ENCODE measurements at regions not wholly inside any gene's neighbourhood (a gene's known extent, or its start where the extent isn't known, plus 50 kb on each side); places are given as distances from the start of the nearest gene placed in this dataset.

DNA sequence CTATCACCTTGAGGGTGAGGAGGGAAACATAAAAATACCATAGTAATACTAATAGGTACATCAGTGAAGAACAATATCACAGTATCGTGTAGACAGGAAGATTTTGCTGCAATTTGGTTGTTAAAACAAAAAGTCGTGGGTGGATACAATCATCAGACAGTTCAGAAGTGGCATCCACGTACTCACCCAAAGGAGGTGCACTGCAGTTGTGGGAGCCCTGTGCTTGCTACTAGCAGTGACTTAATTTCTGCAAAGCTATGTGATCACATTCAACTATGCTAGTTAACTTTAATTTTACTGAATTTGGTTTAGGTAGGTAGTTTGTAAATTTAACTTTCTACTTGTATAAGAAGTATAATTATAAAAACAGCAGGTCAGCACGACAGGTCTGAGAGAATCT is 188.2 kb upstream of the SGK1 start (continued):
- no peak for TF ChIP-seq TOX (CRISPR knock-in tag; IDR thresholded peaks at IDR 0.05; ENCODE audit: borderline replicate concordance)
- TF ChIP-seq PPARA (CRISPR knock-in tag; IDR thresholded peaks at IDR 0.05; ENCODE audit: borderline replicate concordance), result no peak
- TF ChIP-seq TCF4 (CRISPR knock-in tag; IDR thresholded peaks at IDR 0.05; ENCODE audit: borderline replicate concordance), result no peak

- no peak for ATAC-seq
- no peak for TF ChIP-seq GLIS3 (CRISPR knock-in tag; IDR thresholded peaks at IDR 0.05)
- no peak for TF ChIP-seq BACH2 (CRISPR knock-in tag; IDR thresholded peaks at IDR 0.05; ENCODE audit: borderline replicate concordance)
- no peak for TF ChIP-seq ISL1 (CRISPR knock-in tag; IDR thresholded peaks at IDR 0.05)
- TF ChIP-seq TCF4 (CRISPR knock-in tag; IDR thresholded peaks at IDR 0.05; ENCODE audit: borderline replicate concordance), result no peak
- TF ChIP-seq POU6F1 (CRISPR knock-in tag; IDR thresholded peaks at IDR 0.05; ENCODE audit: borderline replicate concordance, low read depth), result no peak
Observed at GRCh38 chr6:134503585-134504281, 185.8 kb upstream of the SGK1 start.

DNA sequence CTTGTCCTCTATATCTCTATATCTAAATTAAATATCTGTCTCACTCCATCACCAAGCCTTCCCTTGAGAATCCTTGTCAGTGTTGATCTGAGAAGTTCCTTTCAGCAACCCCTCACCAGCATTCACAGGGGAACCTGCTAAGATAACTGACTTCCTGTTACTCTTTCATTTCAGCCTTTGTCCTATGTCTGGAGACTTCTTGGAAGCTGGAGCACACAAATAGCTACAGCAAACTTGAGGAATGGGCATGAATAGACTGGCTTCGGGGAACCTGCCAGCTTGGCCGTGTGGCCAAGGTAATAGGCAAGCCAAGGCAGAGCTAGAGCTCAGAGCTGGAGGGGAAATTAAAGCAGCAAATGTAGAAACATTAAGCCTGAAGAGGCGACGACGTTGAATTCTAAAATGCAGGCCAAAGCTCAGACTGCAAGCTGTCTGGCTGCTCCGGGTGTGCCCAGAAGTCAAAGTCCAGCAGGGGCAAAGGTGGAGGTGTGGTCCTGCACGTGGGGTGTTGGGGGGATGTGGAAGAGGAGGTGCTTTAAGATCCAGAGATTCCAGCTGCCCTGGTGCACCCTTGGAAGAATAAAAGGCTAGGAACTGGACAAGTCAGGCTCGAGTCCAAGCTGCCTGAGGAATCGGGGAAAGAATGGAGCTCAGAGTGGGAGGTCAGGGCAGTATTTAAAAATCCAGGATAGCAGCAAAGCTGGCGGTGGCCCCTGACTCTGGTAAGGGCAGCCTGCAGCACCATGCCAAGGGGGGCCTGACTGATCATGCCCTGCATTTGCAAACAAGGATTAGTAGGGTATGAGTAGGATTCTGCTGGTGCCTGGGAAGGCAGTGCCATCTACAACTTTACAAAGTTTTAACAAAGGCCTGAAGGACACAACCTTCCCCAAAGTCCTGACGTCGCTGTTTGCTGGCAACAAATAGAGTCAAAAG is 185.0 kb upstream of the SGK1 start:
- TF ChIP-seq OSR1 (CRISPR knock-in tag; IDR thresholded peaks at IDR 0.05), result no peak
- TF ChIP-seq, protein P1, sequence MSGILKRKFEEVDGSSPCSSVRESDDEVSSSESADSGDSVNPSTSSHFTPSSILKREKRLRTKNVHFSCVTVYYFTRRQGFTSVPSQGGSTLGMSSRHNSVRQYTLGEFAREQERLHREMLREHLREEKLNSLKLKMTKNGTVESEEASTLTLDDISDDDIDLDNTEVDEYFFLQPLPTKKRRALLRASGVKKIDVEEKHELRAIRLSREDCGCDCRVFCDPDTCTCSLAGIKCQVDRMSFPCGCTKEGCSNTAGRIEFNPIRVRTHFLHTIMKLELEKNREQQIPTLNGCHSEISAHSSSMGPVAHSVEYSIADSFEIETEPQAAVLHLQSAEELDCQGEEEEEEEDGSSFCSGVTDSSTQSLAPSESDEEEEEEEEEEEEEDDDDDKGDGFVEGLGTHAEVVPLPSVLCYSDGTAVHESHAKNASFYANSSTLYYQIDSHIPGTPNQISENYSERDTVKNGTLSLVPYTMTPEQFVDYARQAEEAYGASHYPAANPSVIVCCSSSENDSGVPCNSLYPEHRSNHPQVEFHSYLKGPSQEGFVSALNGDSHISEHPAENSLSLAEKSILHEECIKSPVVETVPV (CRISPR knock-in tag; IDR thresholded peaks at IDR 0.05), result no peak
- TF ChIP-seq ARNTL (CRISPR knock-in tag; IDR thresholded peaks at IDR 0.05; ENCODE audit: borderline replicate concordance, low read depth), result no peak
- TF ChIP-seq ZNF565 (CRISPR knock-in tag; conservative IDR thresholded peaks at IDR 0.05; ENCODE audit: low read depth), result no peak
- no peak for TF ChIP-seq ESRRG (CRISPR knock-in tag; IDR thresholded peaks at IDR 0.05)
- TF ChIP-seq PPARA (CRISPR knock-in tag; IDR thresholded peaks at IDR 0.05; ENCODE audit: borderline replicate concordance), result no peak
- no peak for TF ChIP-seq ISL1 (CRISPR knock-in tag; IDR thresholded peaks at IDR 0.05)
- TF ChIP-seq ZC3H10 (CRISPR knock-in tag; IDR thresholded peaks at IDR 0.05), result no peak
- no peak for TF ChIP-seq BACH2 (CRISPR knock-in tag; IDR thresholded peaks at IDR 0.05; ENCODE audit: borderline replicate concordance)
- TF ChIP-seq, protein P2, sequence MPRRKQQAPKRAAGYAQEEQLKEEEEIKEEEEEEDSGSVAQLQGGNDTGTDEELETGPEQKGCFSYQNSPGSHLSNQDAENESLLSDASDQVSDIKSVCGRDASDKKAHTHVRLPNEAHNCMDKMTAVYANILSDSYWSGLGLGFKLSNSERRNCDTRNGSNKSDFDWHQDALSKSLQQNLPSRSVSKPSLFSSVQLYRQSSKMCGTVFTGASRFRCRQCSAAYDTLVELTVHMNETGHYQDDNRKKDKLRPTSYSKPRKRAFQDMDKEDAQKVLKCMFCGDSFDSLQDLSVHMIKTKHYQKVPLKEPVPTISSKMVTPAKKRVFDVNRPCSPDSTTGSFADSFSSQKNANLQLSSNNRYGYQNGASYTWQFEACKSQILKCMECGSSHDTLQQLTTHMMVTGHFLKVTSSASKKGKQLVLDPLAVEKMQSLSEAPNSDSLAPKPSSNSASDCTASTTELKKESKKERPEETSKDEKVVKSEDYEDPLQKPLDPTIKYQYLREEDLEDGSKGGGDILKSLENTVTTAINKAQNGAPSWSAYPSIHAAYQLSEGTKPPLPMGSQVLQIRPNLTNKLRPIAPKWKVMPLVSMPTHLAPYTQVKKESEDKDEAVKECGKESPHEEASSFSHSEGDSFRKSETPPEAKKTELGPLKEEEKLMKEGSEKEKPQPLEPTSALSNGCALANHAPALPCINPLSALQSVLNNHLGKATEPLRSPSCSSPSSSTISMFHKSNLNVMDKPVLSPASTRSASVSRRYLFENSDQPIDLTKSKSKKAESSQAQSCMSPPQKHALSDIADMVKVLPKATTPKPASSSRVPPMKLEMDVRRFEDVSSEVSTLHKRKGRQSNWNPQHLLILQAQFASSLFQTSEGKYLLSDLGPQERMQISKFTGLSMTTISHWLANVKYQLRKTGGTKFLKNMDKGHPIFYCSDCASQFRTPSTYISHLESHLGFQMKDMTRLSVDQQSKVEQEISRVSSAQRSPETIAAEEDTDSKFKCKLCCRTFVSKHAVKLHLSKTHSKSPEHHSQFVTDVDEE (CRISPR knock-in tag; IDR thresholded peaks at IDR 0.05), result no peak
- no peak for TF ChIP-seq ZFP3 (CRISPR knock-in tag; IDR thresholded peaks at IDR 0.05)
- no peak for ATAC-seq

GRCh38 chr6:134495890-134496248 is 178.0 kb upstream of the SGK1 start:
- ATAC-seq, result no peak
- TF ChIP-seq ZNF8 (CRISPR knock-in tag; IDR thresholded peaks at IDR 0.05) (no peak), CSDC2 (CRISPR knock-in tag; IDR thresholded peaks at IDR 0.05) (no peak), BACH2 (CRISPR knock-in tag; IDR thresholded peaks at IDR 0.05; ENCODE audit: borderline replicate concordance) (no peak), ISL1 (CRISPR knock-in tag; IDR thresholded peaks at IDR 0.05) (no peak), ESRRG (CRISPR knock-in tag; IDR thresholded peaks at IDR 0.05) (no peak), POU6F1 (CRISPR knock-in tag; IDR thresholded peaks at IDR 0.05; ENCODE audit: borderline replicate concordance, low read depth) (no peak), ARNTL (CRISPR knock-in tag; IDR thresholded peaks at IDR 0.05; ENCODE audit: borderline replicate concordance, low read depth) (no peak), SNAI2 (CRISPR knock-in tag; IDR thresholded peaks at IDR 0.05) (no peak), CREB5 (CRISPR knock-in tag; IDR thresholded peaks at IDR 0.05; ENCODE audit: low read depth) (no peak), ZC3H10 (CRISPR knock-in tag; IDR thresholded peaks at IDR 0.05) (no peak), ZNF70 (CRISPR knock-in tag; IDR thresholded peaks at IDR 0.05) (no peak), ZNF565 (CRISPR knock-in tag; conservative IDR thresholded peaks at IDR 0.05; ENCODE audit: low read depth) (no peak)
- TF ChIP-seq, protein P1 (CRISPR knock-in tag; IDR thresholded peaks at IDR 0.05), result no peak

All from SK-N-SH treated with all-trans-retinoic acid at 6 μM for 48 hours (cell line).